ENCODE measurements at regions not wholly inside any gene's neighbourhood (a gene's known extent, or its start where the extent isn't known, plus 50 kb on each side); places are given as distances from the start of the nearest gene placed in this dataset.

DNA sequence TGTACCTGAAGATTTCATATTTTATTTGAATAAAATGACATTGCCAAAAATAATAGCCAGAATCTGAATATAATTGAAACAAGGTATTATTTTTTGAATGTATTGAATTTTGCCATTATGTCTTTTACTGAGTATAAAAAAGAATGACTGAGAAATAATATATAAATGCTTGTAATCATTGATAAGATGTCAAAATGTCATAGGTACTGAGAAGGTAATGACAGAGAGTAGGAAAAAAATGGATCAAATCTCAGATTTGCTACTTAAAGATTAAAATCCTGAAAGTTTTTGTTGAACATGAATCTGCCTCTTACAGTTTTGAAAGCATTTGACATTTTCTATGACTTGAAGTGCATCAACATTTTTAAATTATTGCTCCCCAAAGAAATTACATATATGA is 1069.9 kb upstream of the ADGRL4 start:
- no peak for DNase-seq

DNA sequence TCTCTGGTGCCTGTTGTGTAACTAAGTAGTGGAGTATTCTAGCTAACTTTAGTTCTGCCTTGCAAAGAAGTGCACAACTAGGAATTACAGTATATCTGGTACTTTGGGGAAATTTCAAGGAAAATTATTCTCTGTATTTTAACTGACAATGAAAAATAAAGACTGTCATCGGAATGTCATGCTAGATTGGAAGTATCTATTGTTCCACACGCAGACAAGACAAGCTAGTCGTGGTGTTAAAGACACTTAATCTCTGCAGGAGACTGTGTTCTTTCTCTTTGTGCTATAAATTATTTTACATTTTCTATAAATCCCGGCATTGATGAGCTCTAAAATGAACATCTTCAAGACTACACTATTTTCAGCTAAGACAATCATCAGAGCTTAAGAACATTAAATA is 1068.8 kb upstream of the ADGRL4 start:
- DNase-seq: no peak

DNA sequence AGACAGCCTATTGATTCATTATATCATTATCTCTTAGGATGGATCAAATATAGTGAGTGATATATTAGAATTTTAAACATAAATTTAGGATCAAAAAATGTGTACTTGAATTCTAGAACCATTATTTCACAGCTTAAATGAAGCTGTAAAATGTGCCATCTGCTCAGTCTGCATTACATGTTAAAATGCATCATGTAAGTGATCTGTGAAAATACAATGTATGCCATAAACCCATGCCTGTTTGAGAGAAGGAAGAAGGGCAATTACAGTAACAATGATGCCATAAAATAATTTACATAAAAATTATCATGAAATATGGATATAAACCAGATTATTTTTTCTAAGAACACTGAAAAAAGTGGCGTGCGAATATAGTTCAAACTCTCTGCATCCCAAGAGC is 1066.0 kb upstream of the ADGRL4 start:
- no peak for DNase-seq

DNA sequence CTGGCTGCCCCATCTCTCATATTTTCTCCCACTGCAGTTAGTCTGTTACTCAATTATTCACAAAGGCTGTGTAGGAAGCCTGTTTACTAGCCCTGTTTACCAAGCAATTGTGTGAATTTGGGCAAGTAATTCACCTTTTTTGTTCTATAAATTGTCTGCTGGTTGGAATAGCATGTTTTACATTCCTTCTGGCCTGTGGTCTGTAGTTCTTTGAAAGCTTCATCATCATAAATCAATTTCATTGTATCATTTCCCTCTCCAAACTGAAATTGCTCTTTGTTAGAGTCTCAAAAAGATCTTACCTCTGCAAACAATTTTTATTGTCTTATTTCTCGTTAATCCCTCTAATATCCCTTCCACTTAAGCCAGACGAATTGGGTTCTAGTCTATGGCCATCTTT is 1059.5 kb upstream of the ADGRL4 start:
- no peak for DNase-seq

DNA sequence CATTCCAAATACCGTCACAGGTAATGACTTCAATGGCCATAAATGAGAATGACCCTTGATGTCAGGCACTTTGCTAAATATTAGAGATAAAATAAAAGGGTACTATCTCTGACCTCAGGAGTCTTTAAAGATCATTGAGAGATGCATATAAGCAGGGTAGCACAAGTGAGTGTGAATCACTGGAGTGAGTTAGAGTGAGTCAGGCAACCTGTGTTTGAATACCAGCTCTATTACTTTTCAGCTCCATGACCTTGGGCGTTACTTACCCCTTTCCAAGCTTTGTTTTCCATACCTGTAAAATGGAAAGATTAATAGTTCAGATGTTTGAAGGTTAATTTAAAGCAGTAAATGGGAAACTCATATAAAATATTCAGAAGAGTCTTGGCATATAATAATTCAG is 1058.0 kb upstream of the ADGRL4 start:
- DNase-seq: no peak

DNA sequence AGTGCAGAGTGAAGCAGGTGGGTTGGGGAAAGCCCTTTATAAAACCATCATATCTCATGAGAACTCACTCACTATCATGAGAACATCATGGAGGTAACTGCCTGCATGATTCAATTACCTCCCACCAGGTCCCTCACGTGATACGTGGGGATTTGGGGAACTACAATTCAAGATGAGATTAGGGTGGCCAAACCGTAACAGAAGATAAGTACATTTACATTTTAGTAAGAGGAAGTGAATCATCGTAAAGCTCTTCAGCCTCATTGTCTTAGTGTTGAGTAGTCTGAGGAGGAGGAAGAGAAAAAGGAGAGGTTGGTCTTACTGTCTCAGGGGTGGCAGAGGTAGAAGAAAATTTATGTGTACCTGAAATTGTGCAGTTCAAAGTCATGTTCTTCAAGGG is 1053.4 kb upstream of the ADGRL4 start:
- no peak for DNase-seq

DNA sequence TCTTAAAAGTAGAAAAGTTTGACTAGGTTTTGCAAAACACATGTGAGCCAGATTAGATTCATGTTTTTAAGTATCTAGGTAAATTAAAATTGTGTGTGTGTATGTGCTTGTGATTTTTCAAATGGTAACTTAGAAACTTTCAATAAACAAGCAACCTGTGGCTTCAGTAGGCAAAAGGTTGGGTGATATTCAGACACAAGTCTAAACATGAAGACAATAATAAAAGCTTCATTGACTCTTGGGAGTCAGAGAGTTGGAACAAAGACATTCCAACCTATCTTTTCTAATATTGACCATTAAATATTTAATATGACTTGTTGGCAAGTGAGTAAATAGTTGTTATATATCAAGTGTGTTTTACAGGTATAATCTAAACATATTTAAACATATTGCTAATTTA is 1049.6 kb upstream of the ADGRL4 start:
- DNase-seq: no peak

DNA sequence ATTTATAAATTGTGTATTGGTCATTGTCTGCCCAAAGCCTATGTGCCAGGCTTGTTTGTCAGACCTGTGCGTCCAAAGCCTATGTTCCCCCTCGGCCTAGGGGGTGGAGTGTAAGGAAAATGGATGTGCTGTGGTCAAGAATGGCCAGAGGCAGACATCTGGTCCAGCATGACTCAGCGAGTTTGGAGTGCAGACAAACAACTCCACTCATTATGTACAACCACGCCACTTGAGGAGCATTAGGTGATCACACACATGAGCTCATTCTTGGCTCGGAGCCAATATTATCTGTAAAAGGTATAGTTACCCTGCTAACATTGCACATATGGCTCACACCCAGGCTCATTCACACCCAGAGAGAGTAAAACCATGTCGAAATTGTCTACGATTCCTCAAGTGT is 1047.6 kb upstream of the ADGRL4 start:
- no peak for DNase-seq

DNA sequence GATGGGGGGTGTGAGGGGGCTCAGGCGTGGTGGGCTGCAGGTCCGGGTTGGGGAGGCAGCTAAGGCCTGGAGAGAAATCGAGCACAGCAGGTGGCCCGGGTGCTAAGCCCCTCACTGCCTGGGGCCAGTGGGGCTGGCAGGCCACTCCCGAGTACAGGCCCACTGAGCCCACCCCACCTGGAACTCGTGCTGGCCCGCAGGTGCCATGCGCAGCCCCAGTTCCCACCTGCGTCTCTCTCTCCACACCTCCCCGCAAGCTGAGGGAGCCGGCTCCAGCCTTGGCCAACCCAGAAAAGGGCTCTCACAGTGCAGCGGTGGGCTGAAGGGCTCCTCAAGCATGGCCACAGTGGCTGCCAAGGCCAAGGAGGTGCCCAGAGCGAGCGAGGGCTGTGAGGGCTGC is 1047.1 kb upstream of the ADGRL4 start:
- DNase-seq: no peak

DNA sequence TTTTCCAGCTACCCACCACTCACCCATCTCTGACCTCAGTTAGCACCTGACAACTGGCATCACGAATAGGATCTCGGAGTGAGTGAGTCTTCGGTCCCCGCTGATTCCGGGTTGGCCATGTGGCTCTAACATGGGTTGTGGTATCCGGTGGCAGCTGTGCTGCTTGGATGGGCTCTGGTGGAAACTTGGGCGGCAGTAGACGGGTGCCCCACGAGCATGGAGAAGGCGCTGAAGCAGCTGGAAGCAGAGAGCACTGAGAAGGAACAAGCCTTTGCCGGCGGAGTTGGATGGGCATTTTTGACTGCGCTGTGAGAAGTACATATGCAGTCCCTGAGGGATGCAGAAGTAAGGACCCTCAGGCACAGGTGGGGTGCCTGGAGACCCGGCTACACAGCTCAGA is 1044.0 kb upstream of the ADGRL4 start:
- DNase-seq: no peak

DNA sequence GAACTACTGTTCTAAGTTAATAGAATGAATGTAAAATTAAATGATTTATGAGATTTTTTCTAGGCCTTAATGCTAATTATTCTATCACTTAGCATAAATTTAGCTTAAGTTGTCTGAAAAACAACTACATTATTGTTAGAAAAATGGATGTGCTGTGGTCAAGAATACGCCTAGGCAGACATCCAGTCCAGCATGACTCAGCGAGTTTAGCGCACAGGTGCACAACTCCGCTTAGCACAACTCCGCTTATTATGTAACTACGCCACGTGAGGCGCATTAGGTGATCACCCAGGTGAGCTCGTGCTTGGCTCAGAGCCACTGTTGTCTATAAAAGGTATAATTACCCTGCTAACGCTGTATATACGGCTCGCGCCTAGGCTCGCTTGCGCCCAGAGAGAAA is 1043.6 kb upstream of the ADGRL4 start:
- no peak for DNase-seq

DNA sequence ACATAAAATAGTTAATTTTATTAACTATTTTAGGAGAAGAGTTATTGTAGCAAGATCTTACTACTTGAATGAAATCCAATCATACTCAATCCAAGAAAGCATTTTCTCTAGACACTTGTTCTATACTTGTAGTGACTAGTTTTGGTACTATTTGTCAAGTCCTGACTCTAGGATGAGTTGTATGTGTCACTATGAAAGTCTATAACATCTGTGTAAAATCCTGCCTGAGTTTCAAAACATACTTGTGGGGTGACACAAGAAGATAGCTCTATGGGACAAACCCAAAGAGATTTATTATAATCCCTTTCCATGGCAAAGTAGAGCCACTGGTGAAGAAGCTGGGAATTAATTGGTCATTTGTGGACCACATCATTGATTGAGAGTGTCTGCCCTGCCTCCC is 1042.2 kb upstream of the ADGRL4 start:
- DNase-seq: no peak

DNA sequence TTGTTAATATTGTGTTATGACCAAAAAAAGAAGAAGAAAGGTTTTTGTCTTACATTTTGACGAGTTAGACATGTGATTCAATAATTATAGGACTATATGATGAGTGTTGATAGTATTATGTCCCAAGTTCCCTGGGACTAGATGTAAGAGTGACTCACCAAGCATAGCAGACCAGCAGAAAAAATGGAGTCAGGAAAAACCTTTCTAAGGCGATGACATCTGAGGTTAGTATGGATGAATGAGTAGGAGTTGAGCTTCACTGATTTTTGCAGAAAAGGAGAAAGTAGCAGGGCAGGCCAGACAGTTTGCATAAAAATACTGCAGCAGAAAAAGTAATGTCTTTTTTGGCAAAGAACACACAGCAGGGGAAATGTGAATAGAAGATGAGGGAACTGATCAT is 1041.3 kb upstream of the ADGRL4 start:
- no peak for DNase-seq

DNA sequence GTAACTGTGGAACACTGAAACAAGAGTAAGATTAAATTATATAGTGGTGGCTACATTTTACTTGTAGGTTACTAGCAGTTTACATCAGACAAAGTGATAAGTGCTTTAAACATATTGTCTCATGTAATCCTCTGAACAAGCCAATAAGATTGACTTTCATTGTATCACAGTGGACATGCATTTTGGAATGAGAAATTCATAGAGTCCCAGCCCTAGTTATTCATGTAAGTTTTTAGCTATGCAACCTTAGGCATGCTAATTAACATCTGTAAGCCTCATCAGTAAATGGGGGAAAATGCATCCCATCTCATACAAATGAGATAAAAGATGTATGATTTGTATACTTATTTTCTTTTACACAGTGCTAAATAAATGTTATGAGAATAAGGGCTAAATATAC is 1038.1 kb upstream of the ADGRL4 start:
- no peak for DNase-seq

DNA sequence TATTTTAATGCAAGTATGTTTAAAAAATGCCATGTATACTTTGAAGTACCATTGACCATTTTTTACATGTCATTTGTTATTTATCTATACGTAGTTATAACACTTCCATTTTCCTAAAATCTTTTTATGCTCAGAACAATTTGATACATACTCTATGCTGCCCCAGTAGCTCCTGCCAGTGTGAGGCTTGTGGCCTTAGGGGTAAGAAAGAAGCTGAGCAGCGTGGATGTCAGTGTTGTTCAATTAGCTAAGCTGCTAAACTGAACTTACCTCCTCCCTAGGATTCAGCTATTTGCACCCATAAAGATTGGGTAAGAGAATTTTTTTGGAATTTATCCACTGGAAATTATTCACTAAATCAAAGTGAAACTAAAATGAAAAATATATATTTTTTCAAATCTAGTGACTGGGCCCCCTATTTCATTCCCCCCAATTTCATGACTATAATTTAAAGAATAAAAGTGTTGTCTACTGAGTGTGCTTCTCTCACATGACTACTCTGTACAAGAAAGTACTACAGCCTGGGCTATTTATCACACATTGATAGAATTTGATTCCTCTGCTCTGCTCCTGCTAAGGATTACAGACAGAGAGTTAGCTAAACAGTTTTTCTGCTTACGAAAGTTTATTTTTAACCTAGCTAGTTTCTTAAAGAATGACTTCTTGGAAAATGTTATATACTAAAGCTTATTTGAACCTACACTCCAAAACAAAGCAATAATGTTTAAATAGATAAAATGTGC is 1030.3 kb upstream of the ADGRL4 start:
- no peak for DNase-seq

DNA sequence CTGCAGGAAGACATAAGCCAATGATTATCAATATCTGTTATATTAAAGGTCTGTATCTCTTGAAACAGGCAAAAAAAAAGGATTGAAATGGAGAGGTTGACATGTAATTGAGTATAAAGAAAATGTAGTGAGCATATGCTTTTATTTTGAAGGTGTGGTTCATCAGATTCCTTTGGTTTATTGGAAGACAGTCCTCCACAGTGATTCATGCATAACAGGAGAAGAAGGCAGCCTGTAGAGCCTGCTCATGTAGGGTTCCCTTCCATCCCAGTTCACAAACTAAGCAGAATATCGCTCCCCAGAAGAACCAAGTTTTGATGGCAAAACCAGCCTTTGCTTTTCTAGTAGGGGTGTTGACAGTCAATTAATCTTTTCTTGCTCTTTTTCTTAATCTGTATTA is 1016.8 kb upstream of the ADGRL4 start:
- no peak for DNase-seq

DNA sequence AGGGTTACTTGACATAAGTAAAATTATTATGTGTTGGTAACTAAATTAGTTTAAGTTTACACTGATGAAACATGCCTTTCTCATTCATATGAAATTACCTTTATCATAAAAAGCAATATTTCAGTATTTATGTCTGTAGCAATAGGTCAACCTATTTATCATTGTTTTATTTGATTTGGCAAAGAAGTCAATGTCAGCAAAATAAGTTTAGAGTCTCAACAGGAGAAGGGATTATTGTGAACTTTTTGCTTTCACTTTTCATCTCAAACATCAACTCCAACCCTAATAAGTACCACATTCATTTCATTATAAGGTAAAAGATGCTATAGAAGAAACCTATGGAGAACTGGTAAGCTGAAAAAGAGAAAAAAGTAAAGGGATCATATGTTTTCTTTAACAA is 1015.4 kb upstream of the ADGRL4 start:
- no peak for DNase-seq

DNA sequence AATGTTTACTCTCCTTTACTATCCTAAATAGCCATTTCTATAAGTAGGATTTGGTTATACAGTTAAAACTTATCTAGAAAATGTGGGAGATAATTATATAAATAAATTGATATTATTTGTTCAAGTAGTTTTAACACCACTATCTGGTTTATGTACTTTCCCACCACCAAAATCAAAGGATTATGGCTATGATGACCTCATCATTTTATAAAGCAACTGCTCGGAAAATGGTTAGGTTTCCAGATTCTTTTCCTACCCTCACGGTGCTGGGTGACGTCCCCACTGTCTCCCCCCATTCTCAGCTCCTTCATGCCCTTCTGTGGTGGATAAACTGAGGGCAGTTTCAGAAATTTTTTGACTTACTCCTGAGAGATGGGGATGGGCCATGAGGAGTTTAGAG is 1011.8 kb upstream of the ADGRL4 start:
- no peak for DNase-seq

DNA sequence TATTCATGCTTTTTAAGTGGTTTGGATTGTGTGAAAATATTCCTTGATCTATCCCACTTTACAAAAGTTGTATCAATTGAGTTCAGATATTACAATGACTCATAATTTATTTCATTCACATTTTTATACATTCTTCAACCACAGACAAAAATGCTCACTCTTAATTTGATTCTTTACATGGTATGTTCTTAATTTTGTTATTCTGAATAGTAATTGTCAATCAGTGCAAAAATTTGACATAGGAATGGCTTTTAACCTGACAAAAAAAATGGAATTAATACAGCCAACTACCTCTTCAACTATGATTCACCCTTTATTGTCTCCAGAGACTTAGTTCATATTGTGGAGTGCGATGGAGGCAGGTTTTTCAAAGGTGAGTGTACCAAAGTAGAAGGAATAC is 1002.4 kb upstream of the ADGRL4 start:
- no peak for DNase-seq

DNA sequence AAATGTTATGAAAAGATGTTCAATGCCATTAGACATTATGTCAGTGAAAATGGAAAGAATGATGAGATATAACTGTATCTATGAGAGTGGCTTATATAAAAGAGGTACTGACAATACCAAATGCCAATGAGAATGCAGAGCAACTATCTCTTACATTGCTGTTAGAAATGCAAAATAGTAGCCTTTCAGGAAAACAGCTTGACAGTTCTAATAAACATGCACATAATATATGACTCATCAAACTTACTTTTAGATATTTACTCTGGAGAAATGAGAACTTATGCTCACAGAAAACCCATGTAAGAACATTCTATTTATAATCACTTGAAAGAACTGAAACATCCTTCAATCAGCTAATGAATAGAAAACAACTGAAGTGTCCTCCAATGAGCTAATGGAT is 996.7 kb upstream of the ADGRL4 start:
- no peak for DNase-seq

DNA sequence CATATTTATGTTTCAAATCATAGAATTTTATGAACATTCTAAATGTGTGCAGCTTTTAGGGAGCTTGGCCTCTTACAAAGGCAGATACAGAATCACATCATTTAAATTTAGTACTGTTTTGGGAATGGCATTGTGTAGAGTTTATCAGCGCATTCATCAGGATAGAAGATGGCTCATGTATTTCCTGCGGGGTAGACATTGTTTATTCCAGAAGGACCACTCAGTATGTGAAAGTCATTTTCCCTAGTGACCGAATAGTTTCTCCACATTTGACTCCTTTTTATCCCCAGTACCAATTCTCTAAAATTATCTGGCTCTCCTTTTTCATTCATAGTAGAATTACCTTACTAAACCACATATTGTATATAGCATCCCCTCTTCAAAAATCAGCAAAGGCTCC is 981.9 kb upstream of the ADGRL4 start:
- DNase-seq: no peak

DNA sequence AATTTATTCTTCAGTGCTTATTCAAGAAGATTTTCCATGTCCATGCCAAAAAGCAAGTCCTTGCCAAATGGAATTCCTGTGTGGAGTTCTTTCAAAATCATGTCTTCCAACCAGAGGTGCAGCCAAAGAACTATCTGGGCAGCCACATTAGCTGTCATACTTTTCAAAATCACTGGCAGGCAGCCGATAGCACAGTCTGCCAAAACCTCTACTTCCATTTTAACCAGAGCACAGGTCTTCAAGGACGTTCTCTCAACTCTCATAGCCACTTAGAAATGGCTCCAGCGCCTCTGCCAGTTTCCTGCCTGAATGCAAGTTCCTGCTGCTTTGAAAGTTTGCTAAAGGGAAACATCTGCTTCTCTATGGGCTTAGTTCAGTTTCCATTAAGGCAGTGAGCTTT is 975.7 kb upstream of the ADGRL4 start:
- DNase-seq: no peak

DNA sequence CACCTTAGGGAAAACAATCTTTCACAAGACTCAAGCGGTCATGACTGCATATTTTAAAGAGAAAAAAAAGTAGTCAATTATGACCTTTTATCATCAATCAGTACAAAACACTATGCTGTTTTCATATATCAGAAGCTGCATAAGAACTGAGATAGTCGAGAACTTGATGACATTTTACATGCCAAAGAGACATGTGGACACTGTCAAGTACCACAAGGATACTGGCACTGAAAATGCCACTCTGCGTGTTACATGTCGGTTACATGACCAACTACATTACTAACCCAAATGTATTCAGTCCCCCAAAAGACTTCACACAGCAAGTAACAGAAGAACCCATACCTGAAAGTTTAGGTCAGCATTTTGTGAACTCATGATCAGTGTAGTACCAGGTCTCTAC is 975.0 kb upstream of the ADGRL4 start:
- no peak for DNase-seq

DNA sequence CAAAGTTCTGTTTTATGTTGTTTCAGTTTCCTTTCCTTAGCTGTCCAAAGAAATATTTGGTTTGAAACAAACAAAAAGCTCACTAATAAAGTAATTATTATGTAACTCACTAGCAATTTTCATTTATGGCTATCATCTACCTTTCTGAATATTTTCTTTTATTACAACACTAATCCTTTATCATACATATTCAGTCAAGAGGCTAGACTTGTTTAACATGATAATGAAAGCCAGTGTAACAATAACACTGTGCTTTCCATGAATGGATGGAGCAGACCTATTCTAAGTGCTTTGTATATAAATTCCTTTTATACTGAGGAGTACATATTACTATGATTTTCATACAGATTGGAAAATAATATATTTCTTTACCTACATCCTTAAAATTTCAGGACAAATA is 972.8 kb upstream of the ADGRL4 start:
- DNase-seq: no peak

DNA sequence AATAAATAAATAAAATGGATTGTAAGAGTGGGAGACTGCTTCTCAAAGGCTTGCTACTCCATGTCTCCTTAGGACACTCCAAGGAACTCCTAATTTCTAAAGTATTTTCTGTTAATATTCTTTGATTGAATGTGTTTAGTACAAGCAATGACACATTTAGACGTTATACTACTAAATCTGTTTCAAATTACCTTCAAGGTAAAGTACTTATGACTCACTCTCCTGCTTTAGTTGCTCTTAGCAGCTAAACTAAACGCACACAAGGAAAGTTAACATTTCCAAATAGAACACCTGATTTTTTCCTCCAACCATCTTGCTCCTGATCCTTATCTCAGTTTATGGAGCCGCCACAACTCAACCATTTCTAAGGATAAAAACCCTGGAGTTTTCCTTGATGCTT is 969.8 kb upstream of the ADGRL4 start:
- no peak for DNase-seq

DNA sequence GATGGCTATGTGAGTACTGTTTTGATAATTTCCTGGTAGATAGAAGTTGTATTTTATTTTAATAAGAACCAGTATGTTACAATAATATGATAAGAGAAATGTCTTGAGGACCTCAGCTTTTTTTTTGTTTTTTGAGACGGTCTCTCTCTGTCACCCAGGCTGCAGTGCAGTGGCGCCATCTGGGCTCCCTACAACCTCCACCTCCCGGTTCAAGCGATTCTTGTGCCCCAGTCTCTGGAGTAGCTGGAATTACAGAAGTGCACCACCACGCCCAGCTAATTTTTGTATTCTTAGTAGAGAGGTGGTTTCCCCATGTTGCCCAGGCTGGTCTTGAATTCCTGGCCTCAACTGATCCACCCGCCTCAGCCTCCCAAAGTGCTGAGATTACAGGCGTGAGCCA is 968.1 kb upstream of the ADGRL4 start:
- DNase-seq: no peak
